HL-60 (cell line): ENCODE measurements at regions not wholly inside any gene's neighbourhood (a gene's known extent, or its start where the extent isn't known, plus 50 kb on each side); places are given as distances from the start of the nearest gene placed in this dataset.

Experiments
- DNase-seq, 2 experiments: peaks; one replicate each; pipeline ENCODE4 v3.0.0-alpha.2; 2010 to 2020; ENCODE audit warnings: low read depth in 1 of 2, low spot score in 1 of 2
- H3K27ac ChIP-seq: fragments of 250-450 bp; sonication (Bioruptor Pico); replicated peaks from 2 replicates; pipeline ENCODE4 v1.5.1; 2020; ENCODE audit warnings: mild to moderate bottlenecking, moderate library complexity
- H3K27me3 ChIP-seq: fragments of 250-450 bp; sonication (Bioruptor Pico); 2 replicates; pipeline ENCODE4 v1.5.1; 2021; ENCODE audit warnings: mild to moderate bottlenecking, moderate library complexity; ENCODE audit not compliant: insufficient read depth, poor library complexity, severe bottlenecking
- H3K4me3 ChIP-seq: replicated peaks from 2 replicates; pipeline ENCODE4 v1.5.1; 2011; ENCODE audit warnings: mild to moderate bottlenecking, control low read depth, low read length; ENCODE audit not compliant: insufficient read depth
- GABPA ChIP-seq: IDR thresholded peaks from 2 replicates; pipeline ENCODE4 v1.6.1; 2012; ENCODE audit warnings: low read depth
- POLR2AphosphoS5 ChIP-seq: IDR thresholded peaks from 2 replicates; pipeline ENCODE4 v1.6.1; 2012; ENCODE audit warnings: low read depth
- REST ChIP-seq: IDR thresholded peaks from 2 replicates; pipeline ENCODE4 v1.6.1; 2012; ENCODE audit warnings: low read depth; ENCODE audit not compliant: insufficient replicate concordance
- SPI1 ChIP-seq: IDR thresholded peaks from 2 replicates; pipeline ENCODE4 v1.6.1; 2012; ENCODE audit warnings: low read depth, mild to moderate bottlenecking, borderline replicate concordance
- TF ChIP-seq, protein P1 (sequence below): IDR thresholded peaks from one replicate; pipeline ENCODE4 v1.5.1; 2011; ENCODE audit warnings: low read length, control low read depth, inconsistent platforms; ENCODE audit not compliant: insufficient read depth

- TF ChIP-seq, protein P1, sequence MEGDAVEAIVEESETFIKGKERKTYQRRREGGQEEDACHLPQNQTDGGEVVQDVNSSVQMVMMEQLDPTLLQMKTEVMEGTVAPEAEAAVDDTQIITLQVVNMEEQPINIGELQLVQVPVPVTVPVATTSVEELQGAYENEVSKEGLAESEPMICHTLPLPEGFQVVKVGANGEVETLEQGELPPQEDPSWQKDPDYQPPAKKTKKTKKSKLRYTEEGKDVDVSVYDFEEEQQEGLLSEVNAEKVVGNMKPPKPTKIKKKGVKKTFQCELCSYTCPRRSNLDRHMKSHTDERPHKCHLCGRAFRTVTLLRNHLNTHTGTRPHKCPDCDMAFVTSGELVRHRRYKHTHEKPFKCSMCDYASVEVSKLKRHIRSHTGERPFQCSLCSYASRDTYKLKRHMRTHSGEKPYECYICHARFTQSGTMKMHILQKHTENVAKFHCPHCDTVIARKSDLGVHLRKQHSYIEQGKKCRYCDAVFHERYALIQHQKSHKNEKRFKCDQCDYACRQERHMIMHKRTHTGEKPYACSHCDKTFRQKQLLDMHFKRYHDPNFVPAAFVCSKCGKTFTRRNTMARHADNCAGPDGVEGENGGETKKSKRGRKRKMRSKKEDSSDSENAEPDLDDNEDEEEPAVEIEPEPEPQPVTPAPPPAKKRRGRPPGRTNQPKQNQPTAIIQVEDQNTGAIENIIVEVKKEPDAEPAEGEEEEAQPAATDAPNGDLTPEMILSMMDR: no peak
- TF ChIP-seq POLR2AphosphoS5 (no peak), GABPA (no peak), SPI1 (no peak), REST (no peak)
- H3K27ac ChIP-seq: no peak overlapping the region
- no peak for DNase-seq
- no peak overlapping the region for H3K4me3 ChIP-seq
- no peaks in the 10 kb centered on the region for H3K27me3 ChIP-seq
Measured at GRCh38 chr11:70625582-70626518, 227.5 kb downstream of the CTTN start.

GRCh38 chr11:70627219-70627618 lies 228.9 kb downstream of the CTTN start:
- no peaks in the 10 kb centered on the region for H3K27me3 ChIP-seq
- DNase-seq: no peak
- TF ChIP-seq POLR2AphosphoS5 (no peak), SPI1 (no peak), GABPA (no peak), REST (no peak)
- TF ChIP-seq, protein P1: no peak
- H3K27ac ChIP-seq: no peak overlapping the region
- H3K4me3 ChIP-seq: no peak overlapping the region

DNA sequence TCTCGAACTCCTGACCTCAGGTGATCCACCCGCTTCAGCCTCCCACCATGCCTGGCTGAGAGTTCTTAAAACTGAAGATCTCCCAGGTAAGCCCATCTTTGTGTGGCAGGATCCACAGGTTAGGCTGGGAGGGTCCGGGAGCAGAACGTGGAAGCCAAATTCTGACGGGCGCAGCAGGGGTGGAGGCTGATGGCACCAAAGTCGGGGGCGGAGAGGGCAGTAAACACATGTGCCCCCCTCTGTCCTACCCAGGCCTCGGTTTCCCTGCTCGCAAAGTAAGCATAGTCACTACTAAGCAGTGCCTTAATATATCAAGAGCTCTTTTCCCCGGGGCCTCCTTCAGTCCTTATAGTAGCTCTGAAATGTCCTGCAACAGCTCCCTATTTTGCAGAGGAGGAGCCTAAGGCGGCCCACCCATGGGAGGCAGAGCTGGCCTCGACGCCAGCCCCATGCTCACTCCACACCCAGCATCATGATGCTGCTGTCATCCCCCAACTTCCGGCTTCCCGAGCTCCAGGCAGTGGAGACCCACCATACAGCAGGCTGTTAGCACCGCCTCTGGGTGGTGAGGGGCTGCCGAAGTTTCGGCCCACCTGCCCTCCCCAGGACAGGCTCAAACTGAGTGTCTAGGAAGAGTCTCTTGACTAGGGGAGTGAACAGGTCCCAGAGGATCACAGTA lies 230.0 kb downstream of the CTTN start:
- no peak overlapping the region for H3K27ac ChIP-seq
- H3K4me3 ChIP-seq: no peak overlapping the region
- no peaks in the 10 kb centered on the region for H3K27me3 ChIP-seq
- TF ChIP-seq SPI1 (no peak), POLR2AphosphoS5 (no peak), GABPA (no peak), REST (no peak)
- TF ChIP-seq, protein P1: no peak
- no peak for DNase-seq
